GM12878 (cell line): ENCODE measurements at regions not wholly inside any gene's neighbourhood (a gene's known extent, or its start where the extent isn't known, plus 50 kb on each side); places are given as distances from the start of the nearest gene placed in this dataset.
A peak's percentile ranks its signal among the peaks of the same experiment; 100 is the strongest.

Source experiments
- ATAC-seq: fragments of 200-7000 bp; cut with Tn5 transposase; 3 replicates; pipeline ENCODE4 v1.9.1; 2020; ENCODE audit warnings: mild to moderate bottlenecking, moderate library complexity
- BruUV-seq: library from RNA; stranded (reverse); fragments of 400-500 nt; replicated peaks from 2 replicates; lab custom pipeline; 2021; lab: Mats Ljungman, UMichigan
- CTCF ChIA-PET: fragments of 300-600 bp; sonication (Branson Sonifier 250); formaldehyde crosslinking; extraction: SDS; loops from one replicate; lab custom pipeline; 2021; ENCODE audit warnings: inconsistent platforms; lab: Yijun Ruan, JAX
- POLR2A ChIA-PET: fragments of 350-600 bp; formaldehyde crosslinking; extraction: SDS; loops from one replicate; lab custom pipeline; 2021; ENCODE audit warnings: inconsistent platforms; lab: Charles Lee
- RAD21 ChIA-PET: fragments of 300-600 bp; sonication (Branson Sonifier 250); formaldehyde crosslinking; loops from one replicate; lab custom pipeline; 2023; ENCODE audit warnings: antibody characterized with exemption; ENCODE audit not compliant: unreplicated experiment; lab: Charles Lee
- SMC1A ChIA-PET: fragments of 300-600 bp; sonication (Branson Sonifier 250); formaldehyde crosslinking; loops from one replicate; lab custom pipeline; 2023; ENCODE audit not compliant: unreplicated experiment, uncharacterized antibody; lab: Charles Lee
- DNase-seq: peaks from one replicate; pipeline ENCODE4 v3.0.0-alpha.2; 2011; ENCODE audit warnings: low read depth, low spot score
- FAIRE-seq: peaks from 3 replicates; lab custom pipeline; 2011; peaks lifted over from hg19 to GRCh38; lab: Jason Lieb, UNC
- H2AFZ ChIP-seq: 2 replicates; pipeline ENCODE4 v1.6.0; 2011; ENCODE audit warnings: low read depth, low read length, control low read depth; ENCODE audit not compliant: control insufficient read depth
- H3K27ac ChIP-seq: 2 replicates; pipeline ENCODE4 v1.5.1; 2011; ENCODE audit warnings: control low read depth; ENCODE audit not compliant: control insufficient read depth, insufficient read depth
- H3K27me3 ChIP-seq, 2 experiments: replicated peaks in 1 of 2; 2 replicates each; pipeline versions ENCODE4 v1.6.0 to v1.6.1; 2011; ENCODE audit warnings: low read length in 1 of 2; ENCODE audit not compliant: control insufficient read depth in 2 of 2, insufficient read depth in 2 of 2
- H3K36me3 ChIP-seq, 2 experiments: 2 replicates each; pipeline ENCODE4 v1.5.1; 2011; ENCODE audit warnings: low read length in 1 of 2; ENCODE audit not compliant: control insufficient read depth in 2 of 2, insufficient read depth in 2 of 2
- H3K4me1 ChIP-seq: 2 replicates; pipeline ENCODE4 v1.6.1; 2011; ENCODE audit warnings: mild to moderate bottlenecking, low read length, moderate library complexity, mixed read lengths; ENCODE audit not compliant: control insufficient read depth, insufficient read depth
- H3K4me2 ChIP-seq: 2 replicates; pipeline ENCODE4 v1.6.0; 2011; ENCODE audit warnings: control low read depth; ENCODE audit not compliant: control insufficient read depth, insufficient read depth
- H3K4me3 ChIP-seq: fragments of 200-600 bp; sonication (generic); 2 replicates; pipeline ENCODE4 v1.5.1; 2016
- H3K79me2 ChIP-seq: 2 replicates; pipeline ENCODE4 v1.6.0; 2011; ENCODE audit warnings: low read length; ENCODE audit not compliant: control insufficient read depth, insufficient read depth
- H3K9ac ChIP-seq: 2 replicates; pipeline ENCODE4 v1.8.0; 2011; ENCODE audit warnings: low read length, control low read depth, mixed read lengths; ENCODE audit not compliant: control insufficient read depth, insufficient read depth
- H3K9me3 ChIP-seq: replicated peaks from 3 replicates; pipeline ENCODE4 v1.5.1; 2011; ENCODE audit warnings: mild to moderate bottlenecking, low read length; ENCODE audit not compliant: control insufficient read depth, insufficient read depth
- H4K20me1 ChIP-seq: 2 replicates; pipeline ENCODE4 v1.6.0; 2011; ENCODE audit not compliant: control insufficient read depth, insufficient read depth
- CBFB ChIP-seq: IDR thresholded peaks from 2 replicates; pipeline ENCODE4 v1.6.1; 2016; ENCODE audit warnings: antibody characterized with exemption, low read depth
- CEBPB ChIP-seq, 2 experiments: fragments of 150-350 bp in 1 of 2; IDR thresholded peaks; 2 replicates each; pipeline ENCODE4 v1.6.1; 2012 to 2014; ENCODE audit warnings: low read depth in 2 of 2, low read length in 2 of 2, borderline replicate concordance in 1 of 2, inconsistent platforms in 1 of 2
- CHD2 ChIP-seq: IDR thresholded peaks from 2 replicates; pipeline ENCODE4 v1.6.1; 2011; ENCODE audit warnings: low read depth, low read length, improper control_type of control experiment, borderline replicate concordance
- DPF2 ChIP-seq: fragments of 450-650 bp; IDR thresholded peaks from 2 replicates; pipeline ENCODE4 v1.6.1; 2017; ENCODE audit warnings: mild to moderate bottlenecking
- EED ChIP-seq: sonication (generic); IDR thresholded peaks from 2 replicates; pipeline ENCODE4 v1.6.1; 2016; ENCODE audit warnings: antibody characterized with exemption, low read depth
- MTA2 ChIP-seq: fragments of 450-650 bp; IDR thresholded peaks from 2 replicates; pipeline ENCODE4 v1.6.1; 2016; ENCODE audit warnings: low read depth, mild to moderate bottlenecking, moderate library complexity
- MTA3 ChIP-seq: IDR thresholded peaks from 2 replicates; pipeline ENCODE4 v1.6.1; 2012; ENCODE audit warnings: low read length, inconsistent platforms, borderline replicate concordance
- NFYB ChIP-seq: IDR thresholded peaks from 2 replicates; pipeline ENCODE4 v1.6.1; 2011; ENCODE audit warnings: low read depth, mild to moderate bottlenecking, low read length, improper control_type of control experiment, moderate library complexity; ENCODE audit not compliant: insufficient read depth
- POU2F2 ChIP-seq: IDR thresholded peaks from 3 replicates; pipeline ENCODE4 v1.6.1; 2011; ENCODE audit warnings: low read depth, mild to moderate bottlenecking, low read length, borderline replicate concordance
- RELA ChIP-seq: fragments of 450-650 bp; IDR thresholded peaks from 2 replicates; pipeline ENCODE4 v1.8.0; 2014; ENCODE audit warnings: borderline replicate concordance; ENCODE audit not compliant: partially characterized antibody
- RUNX3 ChIP-seq: IDR thresholded peaks from 2 replicates; pipeline ENCODE4 v1.6.1; 2012; ENCODE audit warnings: low read length, inconsistent platforms
- WGBS: methylation state at CpG from one replicate; pipeline ENCODE4 v1.1.6; 2016; ENCODE audit warnings: low lambda C conversion rate; ENCODE audit not compliant: insufficient replicate concordance, insufficient coverage; ENCODE audit errors: missing lambda C conversion rate; 5-methylcytosine and 5-hydroxymethylcytosine counted together
- in situ Hi-C: fragments of 300-500 bp; cut with MboI; formaldehyde crosslinking; loops from 9 replicates; pipeline ENCODE4 v1.14.3; 2018; ENCODE audit warnings: mixed read lengths
- intact Hi-C: fragments of 100-400 bp; cut with micrococcal nuclease; formaldehyde crosslinking; loops from one replicate; pipeline ENCODE4 v1.14.2; 2022; ENCODE audit not compliant: unreplicated experiment
- TF ChIP-seq, protein P1 (sequence below): fragments of 450-650 bp; IDR thresholded peaks from 2 replicates; pipeline ENCODE4 v1.6.1; 2017; ENCODE audit warnings: mild to moderate bottlenecking, moderate library complexity
- TF ChIP-seq, protein P2 (sequence below): IDR thresholded peaks from 2 replicates; pipeline ENCODE4 v1.6.1; 2012; ENCODE audit warnings: low read length, inconsistent platforms
- TF ChIP-seq, protein P3 (sequence below): fragments of 450-650 bp; IDR thresholded peaks from 2 replicates; pipeline ENCODE4 v1.6.1; 2014; ENCODE audit warnings: mild to moderate bottlenecking
- TF ChIP-seq, protein P4 (sequence below): fragments of 450-650 bp; IDR thresholded peaks from 2 replicates; pipeline ENCODE4 v1.6.1; 2017; ENCODE audit warnings: low read depth, mild to moderate bottlenecking, moderate library complexity

DNA sequence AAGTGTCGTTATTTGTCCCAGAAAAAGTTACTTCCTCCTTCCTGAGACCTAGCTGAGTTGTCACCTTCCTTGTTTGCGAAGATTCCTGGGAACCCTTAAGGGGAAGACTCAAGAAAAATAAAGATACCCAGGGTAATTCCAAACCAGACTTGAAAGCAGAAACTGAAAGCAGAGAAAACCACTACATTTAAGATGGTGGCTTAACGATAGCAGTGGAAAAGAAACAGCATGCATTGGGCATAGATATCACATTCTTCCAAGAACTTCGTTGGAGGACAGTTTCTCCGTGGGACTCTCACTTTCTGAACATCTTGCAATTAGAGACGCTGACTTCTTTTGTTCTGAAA, 89.1 kb downstream of the FAM76B start:
- Histone ChIP-seq H3K27ac (peak overlapping the region; percentile 15; the same call in 1 of the 2 replicates), H4K20me1 (no peaks in the 10 kb centered on the region), H3K9ac (no peak overlapping the region), H3K79me2 (no peaks in the 10 kb centered on the region), H3K27me3 (no peaks in the 10 kb centered on the region), H3K4me2 (peak overlapping the region; percentile 71), H3K9me3 (peaks cover 3% of the 10 kb centered on the region; the same call in 2 of the 3 replicates), H3K4me3 (peak overlapping the region; percentile 30; the same call in 1 of the 2 replicates), H2AFZ (peak overlapping the region; percentile 5), H3K36me3 (no peaks in the 10 kb centered on the region), H3K4me1 (peaks cover 18% of the 10 kb centered on the region)
- intact Hi-C loops: loop anchor here (1.0 to 10.0 kb wide), 4 partner anchors 144 to 326 kb away; no protein-coding TSS in a partner anchor
- ChIA-PET RAD21 (interaction anchor here (0.5 to 7.9 kb wide), 12 partner anchors 12 to 549 kb away, joined by 3 to 114 read pairs (median 6); partner anchors contain the start of gene SESN3), POLR2A (interaction anchor here (1.3 to 2.5 kb wide), 8 partner anchors 11 to 471 kb away, joined by 3 to 10 read pairs (median 6); partner anchors contain the start of gene SESN3), CTCF (interaction anchor here (1.0 to 17.7 kb wide), 4 partner anchors 12 to 543 kb away, joined by 3 to 590 read pairs (median 8); no protein-coding TSS in a partner anchor), SMC1A (interaction anchor here (0.7 to 20.2 kb wide), 20 partner anchors 8 to 605 kb away, joined by 3 to 474 read pairs (median 6); partner anchors contain the start of gene SESN3)
- BruUV-seq: no TSS peak
- DNase-seq: no peak
- WGBS: 0% methylated on average over 6 of the region's 6 CpGs
- peak; percentile 61 for FAIRE-seq
- peak; percentile 69 for ATAC-seq
- in situ Hi-C loops: no loop called here
- TF ChIP-seq, protein P1, sequence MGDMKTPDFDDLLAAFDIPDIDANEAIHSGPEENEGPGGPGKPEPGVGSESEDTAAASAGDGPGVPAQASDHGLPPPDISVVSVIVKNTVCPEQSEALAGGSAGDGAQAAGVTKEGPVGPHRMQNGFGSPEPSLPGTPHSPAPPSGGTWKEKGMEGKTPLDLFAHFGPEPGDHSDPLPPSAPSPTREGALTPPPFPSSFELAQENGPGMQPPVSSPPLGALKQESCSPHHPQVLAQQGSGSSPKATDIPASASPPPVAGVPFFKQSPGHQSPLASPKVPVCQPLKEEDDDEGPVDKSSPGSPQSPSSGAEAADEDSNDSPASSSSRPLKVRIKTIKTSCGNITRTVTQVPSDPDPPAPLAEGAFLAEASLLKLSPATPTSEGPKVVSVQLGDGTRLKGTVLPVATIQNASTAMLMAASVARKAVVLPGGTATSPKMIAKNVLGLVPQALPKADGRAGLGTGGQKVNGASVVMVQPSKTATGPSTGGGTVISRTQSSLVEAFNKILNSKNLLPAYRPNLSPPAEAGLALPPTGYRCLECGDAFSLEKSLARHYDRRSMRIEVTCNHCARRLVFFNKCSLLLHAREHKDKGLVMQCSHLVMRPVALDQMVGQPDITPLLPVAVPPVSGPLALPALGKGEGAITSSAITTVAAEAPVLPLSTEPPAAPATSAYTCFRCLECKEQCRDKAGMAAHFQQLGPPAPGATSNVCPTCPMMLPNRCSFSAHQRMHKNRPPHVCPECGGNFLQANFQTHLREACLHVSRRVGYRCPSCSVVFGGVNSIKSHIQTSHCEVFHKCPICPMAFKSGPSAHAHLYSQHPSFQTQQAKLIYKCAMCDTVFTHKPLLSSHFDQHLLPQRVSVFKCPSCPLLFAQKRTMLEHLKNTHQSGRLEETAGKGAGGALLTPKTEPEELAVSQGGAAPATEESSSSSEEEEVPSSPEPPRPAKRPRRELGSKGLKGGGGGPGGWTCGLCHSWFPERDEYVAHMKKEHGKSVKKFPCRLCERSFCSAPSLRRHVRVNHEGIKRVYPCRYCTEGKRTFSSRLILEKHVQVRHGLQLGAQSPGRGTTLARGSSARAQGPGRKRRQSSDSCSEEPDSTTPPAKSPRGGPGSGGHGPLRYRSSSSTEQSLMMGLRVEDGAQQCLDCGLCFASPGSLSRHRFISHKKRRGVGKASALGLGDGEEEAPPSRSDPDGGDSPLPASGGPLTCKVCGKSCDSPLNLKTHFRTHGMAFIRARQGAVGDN: peak; percentile 70
- no peak for TF ChIP-seq POU2F2
- TF ChIP-seq, protein P2, sequence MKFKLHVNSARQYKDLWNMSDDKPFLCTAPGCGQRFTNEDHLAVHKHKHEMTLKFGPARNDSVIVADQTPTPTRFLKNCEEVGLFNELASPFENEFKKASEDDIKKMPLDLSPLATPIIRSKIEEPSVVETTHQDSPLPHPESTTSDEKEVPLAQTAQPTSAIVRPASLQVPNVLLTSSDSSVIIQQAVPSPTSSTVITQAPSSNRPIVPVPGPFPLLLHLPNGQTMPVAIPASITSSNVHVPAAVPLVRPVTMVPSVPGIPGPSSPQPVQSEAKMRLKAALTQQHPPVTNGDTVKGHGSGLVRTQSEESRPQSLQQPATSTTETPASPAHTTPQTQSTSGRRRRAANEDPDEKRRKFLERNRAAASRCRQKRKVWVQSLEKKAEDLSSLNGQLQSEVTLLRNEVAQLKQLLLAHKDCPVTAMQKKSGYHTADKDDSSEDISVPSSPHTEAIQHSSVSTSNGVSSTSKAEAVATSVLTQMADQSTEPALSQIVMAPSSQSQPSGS: peak; percentile 12; the same call in 1 of the 2 replicates
- TF ChIP-seq NFYB: no peak
- TF ChIP-seq EED: peak; percentile 87; the same call in 1 of the 2 replicates
- peak; percentile 85 for TF ChIP-seq RUNX3
- TF ChIP-seq, protein P3, sequence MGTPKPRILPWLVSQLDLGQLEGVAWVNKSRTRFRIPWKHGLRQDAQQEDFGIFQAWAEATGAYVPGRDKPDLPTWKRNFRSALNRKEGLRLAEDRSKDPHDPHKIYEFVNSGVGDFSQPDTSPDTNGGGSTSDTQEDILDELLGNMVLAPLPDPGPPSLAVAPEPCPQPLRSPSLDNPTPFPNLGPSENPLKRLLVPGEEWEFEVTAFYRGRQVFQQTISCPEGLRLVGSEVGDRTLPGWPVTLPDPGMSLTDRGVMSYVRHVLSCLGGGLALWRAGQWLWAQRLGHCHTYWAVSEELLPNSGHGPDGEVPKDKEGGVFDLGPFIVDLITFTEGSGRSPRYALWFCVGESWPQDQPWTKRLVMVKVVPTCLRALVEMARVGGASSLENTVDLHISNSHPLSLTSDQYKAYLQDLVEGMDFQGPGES: no peak
- TF ChIP-seq RELA: peak; percentile 35
- 0 out of 2 replicates have a peak, but pooled peaks have one; percentile 46 for TF ChIP-seq MTA2
- TF ChIP-seq CBFB: 0 out of 2 replicates have a peak, but pooled peaks have one; percentile 43
- peak; percentile 74 for TF ChIP-seq MTA3
- no peak for TF ChIP-seq CHD2
- TF ChIP-seq DPF2: peak; percentile 11; the same call in 1 of the 2 replicates
- no peak for TF ChIP-seq CEBPB (IDR thresholded peaks at IDR 0.05; ENCODE audit: borderline replicate concordance in 1 of 2, low read depth in 2 of 2, low read length in 2 of 2)
- TF ChIP-seq, protein P4, sequence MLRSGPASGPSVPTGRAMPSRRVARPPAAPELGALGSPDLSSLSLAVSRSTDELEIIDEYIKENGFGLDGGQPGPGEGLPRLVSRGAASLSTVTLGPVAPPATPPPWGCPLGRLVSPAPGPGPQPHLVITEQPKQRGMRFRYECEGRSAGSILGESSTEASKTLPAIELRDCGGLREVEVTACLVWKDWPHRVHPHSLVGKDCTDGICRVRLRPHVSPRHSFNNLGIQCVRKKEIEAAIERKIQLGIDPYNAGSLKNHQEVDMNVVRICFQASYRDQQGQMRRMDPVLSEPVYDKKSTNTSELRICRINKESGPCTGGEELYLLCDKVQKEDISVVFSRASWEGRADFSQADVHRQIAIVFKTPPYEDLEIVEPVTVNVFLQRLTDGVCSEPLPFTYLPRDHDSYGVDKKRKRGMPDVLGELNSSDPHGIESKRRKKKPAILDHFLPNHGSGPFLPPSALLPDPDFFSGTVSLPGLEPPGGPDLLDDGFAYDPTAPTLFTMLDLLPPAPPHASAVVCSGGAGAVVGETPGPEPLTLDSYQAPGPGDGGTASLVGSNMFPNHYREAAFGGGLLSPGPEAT: peak; percentile 90
